H9 (cell line): ENCODE measurements at regions not wholly inside any gene's neighbourhood (a gene's known extent, or its start where the extent isn't known, plus 50 kb on each side); places are given as distances from the start of the nearest gene placed in this dataset.
"Not testable (repeated sequence)": the region's sequence is repeated elsewhere in the genome, so short reads cannot be mapped to it uniquely, and the experiment has no call there.

Experiments used
- DNase-seq: peaks from one replicate; pipeline ENCODE4 v3.0.0-alpha.2; 2017
- H2AFZ ChIP-seq: one replicate; pipeline ENCODE4 v1.6.1; 2013; ENCODE audit warnings: mild to moderate bottlenecking, low read length, control low read depth, moderate library complexity
- H2AK5ac ChIP-seq: 2 replicates; pipeline ENCODE4 v1.6.1; 2013; ENCODE audit warnings: low read length, control low read depth, mixed read lengths; ENCODE audit not compliant: insufficient read length
- H2BK120ac ChIP-seq: one replicate; pipeline ENCODE4 v1.6.1; 2013; ENCODE audit warnings: low read depth, mild to moderate bottlenecking, low read length, control low read depth, inconsistent platforms; ENCODE audit not compliant: poor library complexity, severe bottlenecking
- H2BK12ac ChIP-seq: 2 replicates; pipeline ENCODE4 v1.6.1; 2013; ENCODE audit warnings: low read length, control low read depth, mixed read lengths, low read depth; ENCODE audit not compliant: insufficient read length
- H2BK15ac ChIP-seq: 2 replicates; pipeline ENCODE4 v1.6.1; 2013; ENCODE audit warnings: low read depth, low read length, control low read depth
- H2BK20ac ChIP-seq: one replicate; pipeline ENCODE4 v1.6.1; 2013; ENCODE audit warnings: low read depth, mild to moderate bottlenecking, low read length, control low read depth, inconsistent platforms; ENCODE audit not compliant: poor library complexity, severe bottlenecking
- H2BK5ac ChIP-seq: 2 replicates; pipeline ENCODE4 v1.6.1; 2013; ENCODE audit warnings: low read length, control low read depth, mixed read lengths; ENCODE audit not compliant: insufficient read length
- H3K14ac ChIP-seq: 2 replicates; pipeline ENCODE4 v1.6.1; 2013; ENCODE audit warnings: low read length, control low read depth; ENCODE audit not compliant: insufficient read depth
- H3K18ac ChIP-seq: 2 replicates; pipeline ENCODE4 v1.6.1; 2013; ENCODE audit warnings: low read depth, mild to moderate bottlenecking, mixed read lengths, low read length, control low read depth; ENCODE audit not compliant: insufficient read length
- H3K23ac ChIP-seq: 2 replicates; pipeline ENCODE4 v1.6.1; 2013; ENCODE audit warnings: low read length, control low read depth, mixed read lengths, low read depth; ENCODE audit not compliant: insufficient read length
- H3K23me2 ChIP-seq: 2 replicates; pipeline ENCODE4 v1.6.1; 2013; ENCODE audit warnings: low read depth, mild to moderate bottlenecking, mixed read lengths, low read length, control low read depth; ENCODE audit not compliant: insufficient read length, poor library complexity, severe bottlenecking
- H3K27ac ChIP-seq: 2 replicates; pipeline ENCODE4 v1.5.1; 2013; ENCODE audit warnings: low read length, control low read depth, mixed read lengths, low read depth; ENCODE audit not compliant: insufficient read length
- H3K27me3 ChIP-seq: 2 replicates; pipeline ENCODE4 v1.6.1; 2013; ENCODE audit warnings: low read length, control low read depth, inconsistent platforms; ENCODE audit not compliant: insufficient read depth
- H3K4ac ChIP-seq: 2 replicates; pipeline ENCODE4 v1.6.1; 2013; ENCODE audit warnings: low read depth, mild to moderate bottlenecking, control low read depth, inconsistent platforms, low read length, moderate library complexity
- H3K4me1 ChIP-seq: 2 replicates; pipeline ENCODE4 v1.6.1; 2013; ENCODE audit warnings: low read length, control low read depth, inconsistent platforms; ENCODE audit not compliant: insufficient read depth
- H3K4me2 ChIP-seq: 2 replicates; pipeline ENCODE4 v1.6.1; 2013; ENCODE audit warnings: low read length, control low read depth, mixed read lengths; ENCODE audit not compliant: insufficient read length, insufficient read depth
- H3K56ac ChIP-seq: 2 replicates; pipeline ENCODE4 v1.6.1; 2013; ENCODE audit warnings: low read depth, mild to moderate bottlenecking, mixed read lengths, low read length, control low read depth; ENCODE audit not compliant: insufficient read length
- H3K79me1 ChIP-seq: 2 replicates; pipeline ENCODE4 v1.6.1; 2013; ENCODE audit warnings: low read depth, mild to moderate bottlenecking, moderate library complexity, low read length, control low read depth, inconsistent platforms; ENCODE audit not compliant: insufficient read depth, poor library complexity, severe bottlenecking
- H3K79me2 ChIP-seq: 2 replicates; pipeline ENCODE4 v1.6.1; 2013; ENCODE audit warnings: low read length, control low read depth, inconsistent platforms; ENCODE audit not compliant: insufficient read depth
- H3K9ac ChIP-seq: 2 replicates; pipeline ENCODE4 v1.6.1; 2013; ENCODE audit warnings: low read length, control low read depth, mixed read lengths; ENCODE audit not compliant: insufficient read length; ENCODE audit errors: extremely low read depth
- H3K9me3 ChIP-seq: one replicate; pipeline ENCODE4 v1.6.1; 2013; ENCODE audit warnings: low read depth, low read length, inconsistent platforms; ENCODE audit not compliant: control insufficient read depth
- H3T11ph ChIP-seq: one replicate; pipeline ENCODE4 v1.6.1; 2013; ENCODE audit warnings: mild to moderate bottlenecking, low read length, control low read depth, inconsistent platforms
- H4K20me1 ChIP-seq: one replicate; pipeline ENCODE4 v1.6.1; 2013; ENCODE audit not compliant: control insufficient read depth, insufficient read length, insufficient read depth
- H4K5ac ChIP-seq: 2 replicates; pipeline ENCODE4 v1.6.1; 2013; ENCODE audit warnings: low read depth, mild to moderate bottlenecking, mixed read lengths, low read length, control low read depth; ENCODE audit not compliant: insufficient read length
- H4K8ac ChIP-seq: replicated peaks from 2 replicates; pipeline ENCODE4 v1.6.1; 2013; ENCODE audit warnings: low read length, control low read depth, mixed read lengths, low read depth; ENCODE audit not compliant: insufficient read length
- H4K91ac ChIP-seq: 2 replicates; pipeline ENCODE4 v1.6.1; 2013; ENCODE audit warnings: low read depth, mild to moderate bottlenecking, moderate library complexity, mixed read lengths, low read length, control low read depth; ENCODE audit not compliant: insufficient read length
- H3K27ac Mint-ChIP-seq, 3 experiments: 2 replicates in 2 of 3; 3 replicates in 1 of 3; pipeline ENCODE4 v1.8.0; 2020 to 2021; ENCODE audit warnings: mixed read lengths in 3 of 3, mild to moderate bottlenecking in 1 of 3, moderate library complexity in 1 of 3
- H3K27me3 Mint-ChIP-seq: 2 replicates; pipeline ENCODE4 v1.8.0; 2021; ENCODE audit warnings: low read depth, mild to moderate bottlenecking, moderate library complexity, mixed read lengths
- H3K36me3 Mint-ChIP-seq, 3 experiments: 2 replicates in 2 of 3; 3 replicates in 1 of 3; pipeline ENCODE4 v1.8.0; 2020 to 2021; ENCODE audit warnings: low read depth in 3 of 3, mixed read lengths in 3 of 3; ENCODE audit not compliant: insufficient read depth in 1 of 3
- H3K4me1 Mint-ChIP-seq, 2 experiments: 2 replicates each; pipeline ENCODE4 v1.8.0; 2020; ENCODE audit warnings: mixed read lengths in 2 of 2
- H3K4me3 Mint-ChIP-seq, 2 experiments: 2 replicates in 1 of 2; 3 replicates in 1 of 2; pipeline ENCODE4 v1.8.0; 2020 to 2021; ENCODE audit warnings: mild to moderate bottlenecking in 2 of 2, mixed read lengths in 2 of 2, moderate library complexity in 1 of 2
- H3K9me3 Mint-ChIP-seq, 2 experiments: 2 replicates in 1 of 2; 3 replicates in 1 of 2; pipeline ENCODE4 v1.8.0; 2020; ENCODE audit warnings: mild to moderate bottlenecking in 2 of 2, mixed read lengths in 2 of 2, moderate library complexity in 1 of 2
- WGBS: extraction: QIAGEN DNeasy Blood & Tissue Kit; methylation state at CpG from one replicate; pipeline ENCODE4 v1.1.7; 2013; ENCODE audit warnings: missing lambda C conversion rate, low lambda C conversion rate, mixed read lengths; ENCODE audit not compliant: insufficient read length; ENCODE audit errors: extremely low coverage; 5-methylcytosine and 5-hydroxymethylcytosine counted together
- TF ChIP-seq, protein P1 (sequence below): fragments of 200-600 bp; sonication (generic); conservative IDR thresholded peaks from 3 replicates; pipeline ENCODE4 v1.8.0; 2021; ENCODE audit warnings: antibody characterized with exemption, mild to moderate bottlenecking

DNA sequence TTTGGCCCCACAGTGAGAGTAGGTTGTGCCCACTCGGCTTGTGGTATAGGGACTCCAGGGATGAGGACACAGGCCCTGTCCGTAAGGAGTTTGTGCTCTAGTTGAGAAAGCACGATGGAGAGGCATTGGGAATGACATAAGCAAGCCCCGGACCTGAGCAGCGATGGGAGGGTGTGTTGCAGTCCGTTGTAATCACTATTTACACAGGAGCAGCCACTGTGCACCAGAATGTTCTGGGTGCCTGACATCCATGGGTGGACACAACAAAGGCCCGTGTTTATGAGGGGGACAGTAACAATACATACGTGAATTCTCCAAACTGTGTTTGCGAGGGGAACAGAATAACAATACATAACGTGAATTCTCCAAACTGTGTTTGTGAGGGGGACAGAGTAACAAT lies 86.8 kb downstream of the NPIPB11 start:
- Histone ChIP-seq H3K23ac (no peak overlapping the region), H4K8ac (no peak overlapping the region), H2BK12ac (no peak overlapping the region), H2BK20ac (no peak overlapping the region), H3K4me2 (no peak overlapping the region), H3K79me1 (no peaks in the 10 kb centered on the region), H3K56ac (no peak overlapping the region), H2BK120ac (no peak overlapping the region), H2BK5ac (no peak overlapping the region), H4K20me1 (no peaks in the 10 kb centered on the region), H3K9me3 (no peaks in the 10 kb centered on the region), H3K14ac (no peak overlapping the region), H3K79me2 (no peaks in the 10 kb centered on the region), H3K27ac (no peak overlapping the region), H2BK15ac (no peak overlapping the region), H4K91ac (no peak overlapping the region), H2AK5ac (no peak overlapping the region), H3K18ac (no peak overlapping the region), H3K9ac (no peak overlapping the region), H4K5ac (no peak overlapping the region), H3K23me2 (no peaks in the 10 kb centered on the region), H3K4ac (no peak overlapping the region; the same call in 1 of the 2 replicates), H2AFZ (no peak overlapping the region), H3K4me1 (no peaks in the 10 kb centered on the region), H3K27me3 (no peaks in the 10 kb centered on the region), H3T11ph (no peak overlapping the region)
- Mint-ChIP-seq H3K4me3 (no peak overlapping the region; a peak in 1 of 5 replicates), H3K4me1 (peaks cover 30 to 47% of the 10 kb centered on the region in 2 experiments), H3K27me3 (no peaks in the 10 kb centered on the region; the same call in 1 of the 2 replicates), H3K27ac (peak overlapping the region in 1 of 3 experiments; percentile 18; a peak in 2 of 7 replicates), H3K36me3 (no peaks in the 10 kb centered on the region; a peak in 1 of 7 replicates), H3K9me3 (no peaks in the 10 kb centered on the region)
- no peak for DNase-seq
- TF ChIP-seq, protein P1, sequence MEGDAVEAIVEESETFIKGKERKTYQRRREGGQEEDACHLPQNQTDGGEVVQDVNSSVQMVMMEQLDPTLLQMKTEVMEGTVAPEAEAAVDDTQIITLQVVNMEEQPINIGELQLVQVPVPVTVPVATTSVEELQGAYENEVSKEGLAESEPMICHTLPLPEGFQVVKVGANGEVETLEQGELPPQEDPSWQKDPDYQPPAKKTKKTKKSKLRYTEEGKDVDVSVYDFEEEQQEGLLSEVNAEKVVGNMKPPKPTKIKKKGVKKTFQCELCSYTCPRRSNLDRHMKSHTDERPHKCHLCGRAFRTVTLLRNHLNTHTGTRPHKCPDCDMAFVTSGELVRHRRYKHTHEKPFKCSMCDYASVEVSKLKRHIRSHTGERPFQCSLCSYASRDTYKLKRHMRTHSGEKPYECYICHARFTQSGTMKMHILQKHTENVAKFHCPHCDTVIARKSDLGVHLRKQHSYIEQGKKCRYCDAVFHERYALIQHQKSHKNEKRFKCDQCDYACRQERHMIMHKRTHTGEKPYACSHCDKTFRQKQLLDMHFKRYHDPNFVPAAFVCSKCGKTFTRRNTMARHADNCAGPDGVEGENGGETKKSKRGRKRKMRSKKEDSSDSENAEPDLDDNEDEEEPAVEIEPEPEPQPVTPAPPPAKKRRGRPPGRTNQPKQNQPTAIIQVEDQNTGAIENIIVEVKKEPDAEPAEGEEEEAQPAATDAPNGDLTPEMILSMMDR = no peak
- WGBS = no CpG with 5 or more reads among the region's 10 CpGs

DNA sequence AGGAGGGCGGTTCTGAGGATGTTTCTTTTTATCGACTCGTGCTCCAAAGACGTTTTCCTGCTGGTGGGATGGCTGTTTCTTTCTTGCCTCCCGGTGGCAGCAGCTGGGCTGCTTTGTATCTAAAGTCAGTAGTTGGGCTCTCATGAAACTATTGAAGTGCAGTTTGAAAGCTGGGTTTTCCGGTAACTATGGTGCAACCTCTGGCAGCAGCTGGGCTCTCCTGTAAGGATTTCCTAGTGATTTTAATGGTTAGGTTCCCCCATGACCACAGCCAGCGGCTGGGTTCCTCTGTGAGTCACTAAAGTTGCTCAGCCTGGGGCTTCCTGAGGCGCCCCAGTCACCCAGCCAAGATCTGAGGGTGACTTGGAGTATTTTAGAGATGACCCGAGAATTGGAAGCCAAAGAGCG lies 87.9 kb downstream of the NPIPB11 start:
- H3K18ac ChIP-seq, H3K27ac ChIP-seq, H3K79me2 ChIP-seq, DNase-seq, H3K9ac ChIP-seq, H4K20me1 ChIP-seq, H3K36me3 Mint-ChIP-seq, H2AK5ac ChIP-seq, H3K27ac Mint-ChIP-seq, H3T11ph ChIP-seq, H3K27me3 ChIP-seq, H3K9me3 ChIP-seq, H2AFZ ChIP-seq, H3K23ac ChIP-seq, H2BK12ac ChIP-seq, H3K4me1 ChIP-seq, H3K56ac ChIP-seq, H4K8ac ChIP-seq, H3K4me3 Mint-ChIP-seq, H3K9me3 Mint-ChIP-seq, H3K4me2 ChIP-seq, H3K14ac ChIP-seq, H2BK5ac ChIP-seq, H2BK20ac ChIP-seq, H2BK15ac ChIP-seq, H3K4ac ChIP-seq, H4K91ac ChIP-seq, H2BK120ac ChIP-seq, H3K79me1 ChIP-seq, H4K5ac ChIP-seq, H3K27me3 Mint-ChIP-seq, H3K23me2 ChIP-seq: not testable (repeated sequence)
- H3K4me1 Mint-ChIP-seq = peaks cover 30 to 45% of the 10 kb centered on the region in 2 experiments
- no CpG with 5 or more reads among the region's 10 CpGs for WGBS
